ENCODE measurements at regions not wholly inside any gene's neighbourhood (a gene's known extent, or its start where the extent isn't known, plus 50 kb on each side); places are given as distances from the start of the nearest gene placed in this dataset.

- peaks cover 19 to 32% of the 10 kb centered on the region in 2 experiments for H3K27me3 ChIP-seq (ENCODE audit: control insufficient read depth in 2 of 2, insufficient read depth in 2 of 2, low read length in 2 of 2)
- intact Hi-C loops (cut with micrococcal nuclease) = no loop called here
- TF ChIP-seq, protein P1, sequence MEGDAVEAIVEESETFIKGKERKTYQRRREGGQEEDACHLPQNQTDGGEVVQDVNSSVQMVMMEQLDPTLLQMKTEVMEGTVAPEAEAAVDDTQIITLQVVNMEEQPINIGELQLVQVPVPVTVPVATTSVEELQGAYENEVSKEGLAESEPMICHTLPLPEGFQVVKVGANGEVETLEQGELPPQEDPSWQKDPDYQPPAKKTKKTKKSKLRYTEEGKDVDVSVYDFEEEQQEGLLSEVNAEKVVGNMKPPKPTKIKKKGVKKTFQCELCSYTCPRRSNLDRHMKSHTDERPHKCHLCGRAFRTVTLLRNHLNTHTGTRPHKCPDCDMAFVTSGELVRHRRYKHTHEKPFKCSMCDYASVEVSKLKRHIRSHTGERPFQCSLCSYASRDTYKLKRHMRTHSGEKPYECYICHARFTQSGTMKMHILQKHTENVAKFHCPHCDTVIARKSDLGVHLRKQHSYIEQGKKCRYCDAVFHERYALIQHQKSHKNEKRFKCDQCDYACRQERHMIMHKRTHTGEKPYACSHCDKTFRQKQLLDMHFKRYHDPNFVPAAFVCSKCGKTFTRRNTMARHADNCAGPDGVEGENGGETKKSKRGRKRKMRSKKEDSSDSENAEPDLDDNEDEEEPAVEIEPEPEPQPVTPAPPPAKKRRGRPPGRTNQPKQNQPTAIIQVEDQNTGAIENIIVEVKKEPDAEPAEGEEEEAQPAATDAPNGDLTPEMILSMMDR (IDR thresholded peaks at IDR 0.05; ENCODE audit: extremely low read depth in 1 of 2, insufficient read depth in 1 of 2, low read depth in 1 of 2, low read length in 2 of 2) = no peak
- TF ChIP-seq MYC (IDR thresholded peaks at IDR 0.05; ENCODE audit: low read depth, low read length) (no peak), POLR2AphosphoS5 (IDR thresholded peaks at IDR 0.05; ENCODE audit: insufficient read depth, low read depth, low read length) (no peak), EZH2 (IDR thresholded peaks at IDR 0.05; ENCODE audit: borderline replicate concordance, low read depth, low read length, severe bottlenecking) (no peak), FOS (IDR thresholded peaks at IDR 0.05; ENCODE audit: borderline replicate concordance, insufficient read depth, low read length) (no peak), GATA2 (IDR thresholded peaks at IDR 0.05; ENCODE audit: insufficient read depth, insufficient read length, low read depth, low read length) (no peak), POLR2A (IDR thresholded peaks at IDR 0.05; ENCODE audit: low read depth, low read length) (no peak), JUN (IDR thresholded peaks at IDR 0.05; ENCODE audit: borderline replicate concordance, insufficient read depth, insufficient read length, low read depth) (no peak)
- TF ChIP-seq, protein P2, sequence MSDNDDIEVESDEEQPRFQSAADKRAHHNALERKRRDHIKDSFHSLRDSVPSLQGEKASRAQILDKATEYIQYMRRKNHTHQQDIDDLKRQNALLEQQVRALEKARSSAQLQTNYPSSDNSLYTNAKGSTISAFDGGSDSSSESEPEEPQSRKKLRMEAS (IDR thresholded peaks at IDR 0.05; ENCODE audit: insufficient read depth, insufficient read length) = no peak
Measured at GRCh38 chr15:38672273-38672672, 107.7 kb upstream of the RASGRP1 start.

More at GRCh38 chr15:38672273-38672672, 107.7 kb upstream of the RASGRP1 start:
- Histone ChIP-seq H3K4me1 (ENCODE audit: control insufficient read depth, extremely low read depth, insufficient read depth, low read length) (no peaks in the 10 kb centered on the region), H2AFZ (ENCODE audit: low read depth, low read length) (no peak overlapping the region), H4K20me1 (replicated peaks; ENCODE audit: control insufficient read depth, extremely low read depth, insufficient read depth, low read length) (no peaks in the 10 kb centered on the region), H3K36me3 (ENCODE audit: control insufficient read depth in 2 of 2, extremely low read depth in 1 of 2, insufficient read depth in 2 of 2, low read length in 2 of 2) (no peaks in the 10 kb centered on the region), H3K4me2 (ENCODE audit: insufficient read depth, low read length) (no peak overlapping the region), H3K9me3 (replicated peaks; ENCODE audit: control insufficient read depth, insufficient read depth, low read length) (no peaks in the 10 kb centered on the region), H3K4me3 (replicated peaks in 1 of 3; ENCODE audit: insufficient read depth in 1 of 3, low read depth in 1 of 3, low read length in 3 of 3) (no peak overlapping the region), H3K9me1 (replicated peaks; ENCODE audit: control insufficient read depth, extremely low read depth, insufficient read depth, low read length) (no peaks in the 10 kb centered on the region), H3K79me2 (ENCODE audit: control insufficient read depth, insufficient read depth, low read length) (no peaks in the 10 kb centered on the region), H3K9ac (replicated peaks; ENCODE audit: extremely low read depth, insufficient read depth, low read length) (no peak overlapping the region), H3K27ac (ENCODE audit: insufficient read depth, low read depth, low read length) (no peak overlapping the region)
- FAIRE-seq (no peak), DNase-seq (ENCODE audit: low read depth, low spot score) (no peak)
- dilution Hi-C loops (cut with MboI; ENCODE audit: extremely low pct_ligation_motif_present, low sequenced_read_pairs) = no loop called here
- no TSS peak for BruUV-seq (replicated peaks)
- ChIA-PET CTCF (interaction anchor here (1.0 to 2.6 kb wide), 6 partner anchors 10 to 232 kb away, joined by 3 to 11 read pairs (median 4); no protein-coding TSS in a partner anchor), POLR2A (no interaction called here)

All from endothelial cell of umbilical vein (primary cell).